ENCODE measurements at regions not wholly inside any gene's neighbourhood (a gene's known extent, or its start where the extent isn't known, plus 50 kb on each side); places are given as distances from the start of the nearest gene placed in this dataset.

DNA sequence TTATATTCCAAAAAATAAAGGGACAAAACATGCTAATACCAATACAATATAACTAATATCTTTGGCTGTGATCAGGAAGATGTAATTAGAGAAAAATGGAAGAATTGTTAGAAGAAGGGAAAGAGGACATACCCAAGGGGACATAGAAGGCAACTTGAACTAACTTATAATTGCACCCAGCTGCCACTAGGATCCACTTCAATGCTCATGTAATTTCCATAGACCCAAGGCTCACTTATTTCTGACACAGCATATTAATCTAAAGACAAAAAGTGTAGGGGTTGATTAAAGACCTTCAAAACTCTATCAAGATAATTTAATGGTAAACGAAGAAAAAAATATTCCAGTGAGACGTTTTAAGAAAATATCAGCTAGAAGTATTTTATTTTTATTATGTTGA, 396.0 kb upstream of the ADGRB3 start:
- TF ChIP-seq, protein P1, sequence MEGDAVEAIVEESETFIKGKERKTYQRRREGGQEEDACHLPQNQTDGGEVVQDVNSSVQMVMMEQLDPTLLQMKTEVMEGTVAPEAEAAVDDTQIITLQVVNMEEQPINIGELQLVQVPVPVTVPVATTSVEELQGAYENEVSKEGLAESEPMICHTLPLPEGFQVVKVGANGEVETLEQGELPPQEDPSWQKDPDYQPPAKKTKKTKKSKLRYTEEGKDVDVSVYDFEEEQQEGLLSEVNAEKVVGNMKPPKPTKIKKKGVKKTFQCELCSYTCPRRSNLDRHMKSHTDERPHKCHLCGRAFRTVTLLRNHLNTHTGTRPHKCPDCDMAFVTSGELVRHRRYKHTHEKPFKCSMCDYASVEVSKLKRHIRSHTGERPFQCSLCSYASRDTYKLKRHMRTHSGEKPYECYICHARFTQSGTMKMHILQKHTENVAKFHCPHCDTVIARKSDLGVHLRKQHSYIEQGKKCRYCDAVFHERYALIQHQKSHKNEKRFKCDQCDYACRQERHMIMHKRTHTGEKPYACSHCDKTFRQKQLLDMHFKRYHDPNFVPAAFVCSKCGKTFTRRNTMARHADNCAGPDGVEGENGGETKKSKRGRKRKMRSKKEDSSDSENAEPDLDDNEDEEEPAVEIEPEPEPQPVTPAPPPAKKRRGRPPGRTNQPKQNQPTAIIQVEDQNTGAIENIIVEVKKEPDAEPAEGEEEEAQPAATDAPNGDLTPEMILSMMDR (conservative IDR thresholded peaks at IDR 0.05; ENCODE audit: control insufficient read depth, insufficient read depth, low read depth, low read length): no peak
- H3K4me3 ChIP-seq (ENCODE audit: control insufficient read depth, low read depth, low read length): no peak overlapping the region
- DNase-seq (ENCODE audit: low read depth): no peak

GRCh38 chr6:68238097-68238601, 396.9 kb upstream of the ADGRB3 start:
- no peak overlapping the region for H3K4me3 ChIP-seq (ENCODE audit: control insufficient read depth, low read depth, low read length)
- peak; percentile 30 for DNase-seq (ENCODE audit: low read depth)

GRCh38 chr6:68237205-68237604, 397.9 kb upstream of the ADGRB3 start:
- H3K4me3 ChIP-seq (ENCODE audit: control insufficient read depth, low read depth, low read length): no peak overlapping the region
- DNase-seq (ENCODE audit: low read depth): no peak
- TF ChIP-seq, protein P1 (conservative IDR thresholded peaks at IDR 0.05; ENCODE audit: control insufficient read depth, insufficient read depth, low read depth, low read length): no peak

More at GRCh38 chr6:68238097-68238601, 396.9 kb upstream of the ADGRB3 start:
- TF ChIP-seq, protein P1 (conservative IDR thresholded peaks at IDR 0.05; ENCODE audit: control insufficient read depth, insufficient read depth, low read depth, low read length): no peak

- TF ChIP-seq, protein P1 (conservative IDR thresholded peaks at IDR 0.05; ENCODE audit: control insufficient read depth, insufficient read depth, low read depth, low read length): no peak
- DNase-seq (ENCODE audit: low read depth): peak; percentile 38
These were observed 399.7 kb upstream of the ADGRB3 start for GRCh38 chr6:68235326-68235784.

GRCh38 chr6:68233623-68234022, 401.5 kb upstream of the ADGRB3 start:
- peak; percentile 22 for DNase-seq (ENCODE audit: low read depth)
- H3K4me3 ChIP-seq (ENCODE audit: control insufficient read depth, low read depth, low read length): no peak overlapping the region
- TF ChIP-seq, protein P1 (conservative IDR thresholded peaks at IDR 0.05; ENCODE audit: control insufficient read depth, insufficient read depth, low read depth, low read length): no peak

More at GRCh38 chr6:68235326-68235784, 399.7 kb upstream of the ADGRB3 start:
- no peak overlapping the region for H3K4me3 ChIP-seq (ENCODE audit: control insufficient read depth, low read depth, low read length)

GRCh38 chr6:68229566-68229965, 405.5 kb upstream of the ADGRB3 start:
- no peak for DNase-seq (ENCODE audit: low read depth)
- no peak overlapping the region for H3K4me3 ChIP-seq (ENCODE audit: control insufficient read depth, low read depth, low read length)
- TF ChIP-seq, protein P1 (conservative IDR thresholded peaks at IDR 0.05; ENCODE audit: control insufficient read depth, insufficient read depth, low read depth, low read length): no peak

DNA sequence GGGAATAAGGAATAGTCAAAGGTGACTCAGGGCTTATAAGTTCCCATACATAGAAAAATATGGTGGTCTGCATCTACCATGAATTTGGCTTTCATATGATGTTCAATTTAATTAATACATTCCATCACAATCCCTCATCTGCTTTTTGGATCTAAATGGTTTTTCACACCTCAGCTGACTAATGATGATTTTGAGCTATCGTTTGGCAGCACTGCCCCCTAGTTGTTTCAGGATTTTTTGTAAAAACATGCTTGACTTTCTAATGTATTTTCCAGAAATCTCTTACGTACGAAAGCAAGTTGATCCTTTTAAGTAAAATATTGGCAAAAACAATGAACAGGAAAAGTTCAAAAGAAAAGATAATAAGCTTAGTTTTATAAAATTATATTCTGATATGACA, 408.6 kb upstream of the ADGRB3 start:
- TF ChIP-seq, protein P1 (conservative IDR thresholded peaks at IDR 0.05; ENCODE audit: control insufficient read depth, insufficient read depth, low read depth, low read length): peak; percentile 21
- no peak for DNase-seq (ENCODE audit: low read depth)
- no peak overlapping the region for H3K4me3 ChIP-seq (ENCODE audit: control insufficient read depth, low read depth, low read length)
